CD1c-positive myeloid dendritic cell (primary cell): ENCODE measurements at regions not wholly inside any gene's neighbourhood (a gene's known extent, or its start where the extent isn't known, plus 50 kb on each side); places are given as distances from the start of the nearest gene placed in this dataset.
"Not testable (repeated sequence)": the region's sequence is repeated elsewhere in the genome, so short reads cannot be mapped to it uniquely, and the experiment has no call there.

Source experiments
- DNase-seq: peaks from one replicate; pipeline ENCODE4 v3.0.0-alpha.2; 2016; ENCODE audit errors: extremely low spot score

DNA sequence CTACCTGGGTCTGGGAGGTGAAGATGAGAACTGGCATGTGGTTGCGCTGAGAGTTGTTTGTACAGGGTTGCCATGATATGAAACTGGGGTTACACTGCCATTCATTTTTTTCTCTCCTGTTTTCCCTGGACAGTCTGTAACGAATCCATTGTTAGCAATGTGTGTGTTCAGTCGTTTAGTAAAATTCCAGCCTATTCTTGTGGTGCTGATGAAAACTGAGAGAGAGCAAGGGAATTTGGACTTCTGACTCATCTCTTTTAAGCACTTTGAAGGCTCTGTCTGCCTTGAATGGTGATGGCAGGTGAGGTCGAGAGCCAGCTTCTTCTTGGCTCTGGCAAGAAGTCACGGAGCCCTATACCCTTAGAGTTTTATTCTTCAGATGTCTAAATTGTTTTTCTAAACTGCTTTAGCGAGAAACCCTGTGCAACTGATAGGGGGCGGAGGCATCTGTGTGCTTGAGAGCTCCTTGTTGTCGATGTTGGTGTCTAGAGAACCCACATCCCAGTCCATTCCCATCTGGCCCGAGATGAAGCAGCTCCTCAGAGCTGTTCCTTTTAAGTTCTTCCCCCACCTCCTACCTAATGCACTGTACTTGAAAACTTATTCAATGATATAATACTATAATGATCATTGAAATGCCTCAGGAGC, 204.4 kb downstream of the TMX1 start:
- no peak for DNase-seq

- no peak for DNase-seq
Observed at GRCh38 chr14:51445001-51445390, 204.9 kb downstream of the TMX1 start.

DNA sequence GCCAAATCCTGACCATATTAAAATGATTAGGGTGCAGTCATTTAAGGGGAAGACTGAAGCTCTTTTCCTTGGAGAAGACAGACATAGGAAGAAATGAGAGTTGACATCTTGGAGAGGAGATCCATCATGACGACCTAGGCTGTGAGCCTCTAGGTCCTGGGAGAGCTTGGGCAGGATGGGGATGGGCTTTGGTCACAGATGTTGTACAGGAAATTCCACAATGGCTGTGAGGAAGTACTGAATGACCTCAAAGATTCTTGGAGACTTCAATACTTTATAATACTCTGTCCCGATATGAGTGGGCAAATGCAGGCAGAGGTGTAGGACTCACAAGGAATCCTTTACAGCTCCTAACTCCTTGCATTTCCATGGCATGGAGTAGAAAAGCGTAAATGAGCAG, 204.9 kb upstream of the FRMD6 start:
- DNase-seq, result no peak

DNA sequence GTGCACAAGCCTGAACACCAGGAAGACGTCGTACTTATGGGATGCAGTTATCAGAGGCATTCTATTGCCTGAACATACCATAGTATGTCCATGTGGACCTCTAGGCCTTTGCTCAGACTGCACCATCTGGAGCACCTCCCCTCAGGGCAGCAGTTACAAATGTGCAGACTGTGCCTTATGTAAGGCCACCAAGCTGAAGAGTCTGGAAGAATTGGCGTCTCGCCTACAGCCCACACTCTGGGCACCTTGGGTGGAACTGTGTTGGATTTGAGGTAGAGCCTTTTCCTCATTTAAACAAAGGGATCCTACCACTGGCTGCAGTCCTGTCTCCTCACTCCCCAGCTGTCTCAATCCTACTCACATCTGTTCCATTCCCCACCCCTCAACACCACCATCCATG, 204.3 kb upstream of the FRMD6 start:
- DNase-seq, result no peak

DNA sequence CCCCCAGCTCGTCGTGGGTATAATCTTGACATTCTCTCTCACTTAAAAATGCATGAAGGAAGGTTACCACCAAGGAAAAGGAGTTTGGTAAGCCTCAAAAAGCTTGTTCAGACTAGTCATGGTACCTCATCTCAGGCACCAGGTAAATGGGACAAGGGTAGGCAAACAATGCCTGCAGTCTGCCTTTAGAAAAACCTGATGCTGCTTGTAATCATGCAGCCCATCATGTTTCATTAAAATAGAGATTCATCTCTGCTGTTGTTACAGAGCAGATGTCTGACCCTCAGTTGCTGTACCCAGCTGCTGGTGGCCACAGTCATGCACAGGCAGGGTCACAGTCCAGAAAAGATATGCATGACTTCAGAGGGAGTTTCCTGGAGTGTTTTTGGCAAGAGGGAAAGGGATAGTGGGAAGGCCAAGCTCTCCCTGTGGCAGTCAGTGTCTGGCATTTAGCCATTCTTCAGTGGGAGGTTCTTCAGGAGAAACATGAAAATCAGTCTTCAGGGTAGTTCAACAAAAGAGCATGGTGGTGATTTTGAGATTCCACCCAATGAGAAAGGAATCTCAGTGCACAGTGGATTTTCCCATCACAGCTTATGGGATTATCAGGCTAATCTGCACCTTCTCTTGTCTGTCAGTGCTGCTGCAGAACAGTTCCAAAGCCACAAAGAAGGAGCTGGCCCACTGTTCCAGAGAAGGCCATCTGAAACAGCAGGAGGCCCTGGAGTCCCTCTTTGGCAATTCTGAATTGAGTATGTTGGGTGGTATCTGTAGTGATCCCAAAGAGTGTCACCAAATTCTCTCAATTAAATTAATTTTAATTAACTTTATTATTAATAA, 202.7 kb upstream of the FRMD6 start:
- no peak for DNase-seq

GRCh38 chr14:51449681-51450080, 202.0 kb upstream of the FRMD6 start:
- DNase-seq, result no peak

DNA sequence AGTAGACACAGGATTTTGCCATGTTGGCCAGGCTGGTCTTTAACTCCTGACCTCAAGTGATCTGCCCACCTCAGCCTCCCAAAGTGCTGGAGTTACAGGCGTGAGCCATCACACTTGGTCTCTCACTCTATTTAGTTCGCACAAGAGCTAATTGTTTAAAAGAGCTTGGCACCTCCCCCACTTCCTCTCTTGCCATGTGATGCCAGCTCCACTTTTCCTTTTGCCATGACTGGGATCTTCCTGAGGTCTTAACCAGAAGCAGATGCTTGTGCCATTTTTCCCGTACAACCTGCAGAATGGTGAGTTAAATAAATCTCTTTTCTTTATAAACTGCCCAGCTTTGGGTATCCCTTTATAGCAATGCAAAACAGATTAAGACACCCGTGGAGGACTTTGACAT, 200.1 kb upstream of the FRMD6 start:
- DNase-seq, result no peak

- no peak for DNase-seq
Observed at GRCh38 chr14:51453869-51454268, 197.8 kb upstream of the FRMD6 start.

GRCh38 chr14:51454351-51454750, 197.4 kb upstream of the FRMD6 start:
- DNase-seq, result no peak

GRCh38 chr14:51455041-51455835, 196.5 kb upstream of the FRMD6 start:
- no peak for DNase-seq

DNA sequence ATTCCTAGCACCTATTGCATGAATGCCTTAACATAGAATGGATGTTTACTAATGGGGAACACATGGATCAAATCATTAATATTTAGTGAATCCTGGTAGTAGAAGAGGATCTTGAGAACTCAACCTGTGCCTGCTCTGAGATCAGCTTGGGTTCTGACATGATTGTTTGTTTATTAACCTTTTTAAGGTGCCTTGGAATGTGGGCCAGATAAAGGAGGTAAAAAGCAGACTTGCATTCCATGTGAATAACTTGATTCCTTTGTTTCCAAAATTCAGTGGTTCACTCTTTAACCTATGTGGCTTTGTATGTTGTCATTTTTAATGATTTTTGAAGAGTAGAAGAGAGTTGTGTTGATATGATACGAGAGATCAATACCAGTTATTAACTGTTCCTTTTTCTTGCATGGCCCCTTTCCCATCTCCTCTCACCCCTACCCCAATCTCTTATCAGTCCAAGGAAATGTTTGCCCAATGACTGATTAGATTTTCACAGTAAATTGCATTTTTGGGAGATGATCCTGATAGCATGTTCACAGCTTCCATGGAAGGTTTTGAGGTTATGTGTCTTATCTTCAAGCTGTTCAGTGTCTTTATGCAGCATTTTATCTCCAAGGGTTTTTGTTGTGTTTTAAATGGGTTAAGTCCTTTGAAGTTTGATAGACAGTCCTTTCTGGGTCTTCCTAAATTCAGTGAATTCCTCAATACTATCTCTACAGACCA, 193.7 kb upstream of the FRMD6 start:
- no peak for DNase-seq

- DNase-seq, result no peak
Observed at GRCh38 chr14:51458563-51458955, 193.2 kb upstream of the FRMD6 start.

DNA sequence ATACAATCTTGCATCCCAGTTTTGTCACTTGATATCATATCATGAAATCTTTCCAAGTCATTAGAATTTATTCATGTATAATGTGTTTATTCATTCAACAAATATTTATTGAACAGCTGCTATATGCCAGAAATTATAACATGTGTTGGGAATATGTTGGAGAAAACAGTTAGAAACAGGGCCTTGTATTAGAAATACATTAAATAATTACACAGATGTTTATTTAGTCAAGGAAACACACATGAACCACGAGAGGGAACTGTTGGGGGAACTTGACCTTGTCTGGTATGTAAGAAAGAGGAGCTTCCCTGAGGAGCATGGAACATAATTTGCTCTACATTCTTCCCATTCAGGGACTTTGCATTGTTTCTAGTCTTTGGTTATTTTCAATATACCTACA, 191.7 kb upstream of the FRMD6 start:
- DNase-seq, result no peak

- DNase-seq, result no peak
Observed at GRCh38 chr14:51462182-51462581, 189.5 kb upstream of the FRMD6 start.

GRCh38 chr14:51462706-51463105, 189.0 kb upstream of the FRMD6 start:
- no peak for DNase-seq

- no peak for DNase-seq
Observed at GRCh38 chr14:51463461-51463860, 188.2 kb upstream of the FRMD6 start.

- DNase-seq, result no peak
Observed at GRCh38 chr14:51464411-51464810, 187.3 kb upstream of the FRMD6 start.

DNA sequence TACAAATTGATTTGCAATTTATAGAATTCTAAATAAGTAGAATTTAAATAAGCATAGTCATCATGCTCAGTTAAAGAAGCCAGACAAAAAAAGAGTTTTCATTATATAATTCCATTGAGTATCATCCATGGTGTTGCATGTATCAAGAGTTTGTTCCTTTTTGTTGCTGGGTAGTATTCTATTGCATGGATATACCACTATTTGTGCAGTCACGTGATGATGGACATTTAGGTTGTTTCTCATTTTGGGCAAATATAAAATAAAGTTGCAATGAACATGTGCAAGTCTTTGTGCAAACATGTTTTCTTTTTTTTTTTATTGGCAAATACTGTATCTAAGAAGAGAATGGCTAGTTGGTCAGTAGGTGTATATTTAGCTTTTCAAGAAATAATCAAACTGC, 186.2 kb upstream of the FRMD6 start:
- no peak for DNase-seq

- DNase-seq, result not testable (repeated sequence)
Observed at GRCh38 chr14:51467392-51467791, 184.3 kb upstream of the FRMD6 start.

GRCh38 chr14:51468523-51468922, 183.2 kb upstream of the FRMD6 start:
- no peak for DNase-seq

DNA sequence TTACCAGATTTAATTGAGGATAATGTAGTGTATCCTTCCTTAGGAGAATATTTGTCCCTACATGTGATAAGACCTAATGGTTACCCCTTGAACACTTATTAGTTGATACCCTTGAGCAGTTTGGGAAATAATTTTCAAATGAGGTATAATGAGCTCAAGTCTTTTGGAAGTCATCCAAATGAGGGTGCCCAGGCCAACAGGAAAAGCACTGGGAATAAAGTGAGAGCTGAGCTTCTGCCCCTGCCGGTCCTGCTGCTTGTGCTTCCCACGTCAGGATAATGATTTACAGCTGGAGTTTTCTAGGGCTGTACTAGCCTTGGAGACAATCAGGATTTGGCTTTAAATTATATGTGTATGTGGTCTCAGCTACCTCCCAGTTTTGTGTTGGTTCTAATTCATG, 178.8 kb upstream of the FRMD6 start:
- DNase-seq, result no peak

DNA sequence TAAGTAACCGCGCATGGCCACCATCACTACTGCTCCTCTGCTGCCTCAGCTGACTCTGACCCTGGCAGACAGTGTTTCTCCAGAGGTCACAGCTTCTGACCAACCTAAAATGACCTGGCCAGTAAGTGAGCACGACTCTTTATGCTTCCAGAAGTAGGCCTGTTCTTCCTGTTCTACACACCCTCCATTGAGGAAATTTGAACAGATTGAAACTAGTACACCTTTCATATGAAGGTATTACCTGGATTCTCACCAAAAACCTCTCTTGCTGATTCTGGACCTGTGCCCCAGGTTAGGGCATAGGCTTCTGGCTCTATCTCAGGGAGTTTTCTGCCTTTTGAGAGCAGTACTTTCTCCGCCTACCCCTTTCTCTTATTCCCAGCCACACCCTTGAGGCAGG, 178.4 kb upstream of the FRMD6 start:
- DNase-seq, result no peak
